GM12878 (cell line): ENCODE measurements at regions not wholly inside any gene's neighbourhood (a gene's known extent, or its start where the extent isn't known, plus 50 kb on each side); places are given as distances from the start of the nearest gene placed in this dataset.

Experiments used
- ATAC-seq: fragments of 200-7000 bp; cut with Tn5 transposase; 3 replicates; pipeline ENCODE4 v1.9.1; 2020; ENCODE audit warnings: mild to moderate bottlenecking, moderate library complexity
- BruUV-seq: library from RNA; stranded (reverse); fragments of 400-500 nt; replicated peaks from 2 replicates; lab custom pipeline; 2021; lab: Mats Ljungman, UMichigan
- CTCF ChIA-PET: fragments of 300-600 bp; sonication (Branson Sonifier 250); formaldehyde crosslinking; extraction: SDS; loops from one replicate; lab custom pipeline; 2021; ENCODE audit warnings: inconsistent platforms; lab: Yijun Ruan, JAX
- POLR2A ChIA-PET: fragments of 350-600 bp; formaldehyde crosslinking; extraction: SDS; loops from one replicate; lab custom pipeline; 2021; ENCODE audit warnings: inconsistent platforms; lab: Charles Lee
- RAD21 ChIA-PET: fragments of 300-600 bp; sonication (Branson Sonifier 250); formaldehyde crosslinking; loops from one replicate; lab custom pipeline; 2023; ENCODE audit warnings: antibody characterized with exemption; ENCODE audit not compliant: unreplicated experiment; lab: Charles Lee
- SMC1A ChIA-PET: fragments of 300-600 bp; sonication (Branson Sonifier 250); formaldehyde crosslinking; loops from one replicate; lab custom pipeline; 2023; ENCODE audit not compliant: unreplicated experiment, uncharacterized antibody; lab: Charles Lee
- DNase-seq: peaks from one replicate; pipeline ENCODE4 v3.0.0-alpha.2; 2011; ENCODE audit warnings: low read depth, low spot score
- FAIRE-seq: peaks from 3 replicates; lab custom pipeline; 2011; peaks lifted over from hg19 to GRCh38; lab: Jason Lieb, UNC
- H2AFZ ChIP-seq: 2 replicates; pipeline ENCODE4 v1.6.0; 2011; ENCODE audit warnings: low read depth, low read length, control low read depth; ENCODE audit not compliant: control insufficient read depth
- H3K27ac ChIP-seq: 2 replicates; pipeline ENCODE4 v1.5.1; 2011; ENCODE audit warnings: control low read depth; ENCODE audit not compliant: control insufficient read depth, insufficient read depth
- H3K27me3 ChIP-seq, 2 experiments: replicated peaks in 1 of 2; 2 replicates each; pipeline versions ENCODE4 v1.6.0 to v1.6.1; 2011; ENCODE audit warnings: low read length in 1 of 2; ENCODE audit not compliant: control insufficient read depth in 2 of 2, insufficient read depth in 2 of 2
- H3K36me3 ChIP-seq, 2 experiments: 2 replicates each; pipeline ENCODE4 v1.5.1; 2011; ENCODE audit warnings: low read length in 1 of 2; ENCODE audit not compliant: control insufficient read depth in 2 of 2, insufficient read depth in 2 of 2
- H3K4me1 ChIP-seq: 2 replicates; pipeline ENCODE4 v1.6.1; 2011; ENCODE audit warnings: mild to moderate bottlenecking, low read length, moderate library complexity, mixed read lengths; ENCODE audit not compliant: control insufficient read depth, insufficient read depth
- H3K4me2 ChIP-seq: 2 replicates; pipeline ENCODE4 v1.6.0; 2011; ENCODE audit warnings: control low read depth; ENCODE audit not compliant: control insufficient read depth, insufficient read depth
- H3K4me3 ChIP-seq: fragments of 200-600 bp; sonication (generic); 2 replicates; pipeline ENCODE4 v1.5.1; 2016
- H3K79me2 ChIP-seq: 2 replicates; pipeline ENCODE4 v1.6.0; 2011; ENCODE audit warnings: low read length; ENCODE audit not compliant: control insufficient read depth, insufficient read depth
- H3K9ac ChIP-seq: 2 replicates; pipeline ENCODE4 v1.8.0; 2011; ENCODE audit warnings: low read length, control low read depth, mixed read lengths; ENCODE audit not compliant: control insufficient read depth, insufficient read depth
- H3K9me3 ChIP-seq: replicated peaks from 3 replicates; pipeline ENCODE4 v1.5.1; 2011; ENCODE audit warnings: mild to moderate bottlenecking, low read length; ENCODE audit not compliant: control insufficient read depth, insufficient read depth
- H4K20me1 ChIP-seq: 2 replicates; pipeline ENCODE4 v1.6.0; 2011; ENCODE audit not compliant: control insufficient read depth, insufficient read depth
- BCL11A ChIP-seq: IDR thresholded peaks from 2 replicates; pipeline ENCODE4 v1.6.1; 2011; ENCODE audit warnings: low read depth, low read length
- BHLHE40 ChIP-seq, 2 experiments: fragments of 450-650 bp in 1 of 2; IDR thresholded peaks; 2 replicates each; pipeline ENCODE4 v1.6.1; 2011 to 2017; ENCODE audit warnings: low read depth in 2 of 2, borderline replicate concordance in 1 of 2, improper control_type of control experiment in 1 of 2, low read length in 1 of 2, mild to moderate bottlenecking in 1 of 2
- CREB1 ChIP-seq: IDR thresholded peaks from 2 replicates; pipeline ENCODE4 v1.6.1; 2012; ENCODE audit warnings: low read depth, mild to moderate bottlenecking, inconsistent platforms
- EGR1 ChIP-seq, 2 experiments: IDR thresholded peaks; 1 replicate in 1 of 2; 2 replicates in 1 of 2; pipeline ENCODE4 v1.6.1; 2011 to 2012; ENCODE audit warnings: low read depth in 2 of 2, low read length in 2 of 2, borderline replicate concordance in 1 of 2, mild to moderate bottlenecking in 1 of 2, moderate library complexity in 1 of 2
- ETV6 ChIP-seq, 2 experiments: fragments of 450-650 bp in 1 of 2; IDR thresholded peaks in 1 of 2; conservative IDR thresholded peaks in 1 of 2; 2 replicates each; pipeline ENCODE4 v1.6.1; 2014; ENCODE audit warnings: antibody characterized with exemption in 1 of 2, borderline replicate concordance in 1 of 2, low read depth in 1 of 2, mild to moderate bottlenecking in 1 of 2, moderate library complexity in 1 of 2
- IKZF2 ChIP-seq, 2 experiments: fragments of 450-650 bp; IDR thresholded peaks; 2 replicates each; pipeline ENCODE4 v1.6.1; 2017; ENCODE audit warnings: mild to moderate bottlenecking in 2 of 2, moderate library complexity in 2 of 2
- JUND ChIP-seq: IDR thresholded peaks from 2 replicates; pipeline ENCODE4 v1.6.1; 2012; ENCODE audit warnings: low read depth, mild to moderate bottlenecking, low read length, improper control_type of control experiment, moderate library complexity
- LARP7 ChIP-seq: fragments of 450-650 bp; IDR thresholded peaks from 2 replicates; pipeline ENCODE4 v1.6.1; 2017; ENCODE audit warnings: mild to moderate bottlenecking
- MLLT1 ChIP-seq: fragments of 450-650 bp; IDR thresholded peaks from 2 replicates; pipeline ENCODE4 v1.6.1; 2016; ENCODE audit warnings: mild to moderate bottlenecking
- MXI1 ChIP-seq: fragments of 150-350 bp; IDR thresholded peaks from 2 replicates; pipeline ENCODE4 v1.6.1; 2011; ENCODE audit warnings: low read depth, mild to moderate bottlenecking, inconsistent platforms, low read length, improper control_type of control experiment
- NFIC ChIP-seq: IDR thresholded peaks from 2 replicates; pipeline ENCODE4 v1.6.1; 2012; ENCODE audit warnings: low read depth, mild to moderate bottlenecking, inconsistent platforms, low read length, moderate library complexity
- POLR2AphosphoS2 ChIP-seq: IDR thresholded peaks from 2 replicates; pipeline ENCODE4 v1.6.1; 2011; ENCODE audit warnings: low read depth, mild to moderate bottlenecking, low read length, improper control_type of control experiment, moderate library complexity
- POLR2AphosphoS5 ChIP-seq: IDR thresholded peaks from 2 replicates; pipeline ENCODE4 v1.6.1; 2011; ENCODE audit warnings: mild to moderate bottlenecking, low read length, inconsistent platforms
- SMC3 ChIP-seq: IDR thresholded peaks from 2 replicates; pipeline ENCODE4 v1.6.1; 2011; ENCODE audit warnings: low read length, improper control_type of control experiment, borderline replicate concordance
- SP1 ChIP-seq: IDR thresholded peaks from one replicate; pipeline ENCODE4 v1.6.1; 2011; ENCODE audit warnings: low read depth, low read length
- SPI1 ChIP-seq: IDR thresholded peaks from 2 replicates; pipeline ENCODE4 v1.6.1; 2011; ENCODE audit warnings: low read depth, mild to moderate bottlenecking, low read length, moderate library complexity, borderline replicate concordance; ENCODE audit not compliant: insufficient read depth
- STAT3 ChIP-seq: IDR thresholded peaks from 2 replicates; pipeline ENCODE4 v1.6.1; 2011; ENCODE audit warnings: low read depth, low read length, improper control_type of control experiment
- USF1 ChIP-seq: IDR thresholded peaks from 2 replicates; pipeline ENCODE4 v1.6.1; 2011; ENCODE audit warnings: borderline replicate concordance, low read depth, mild to moderate bottlenecking, moderate library complexity, mixed read lengths, low read length; ENCODE audit not compliant: insufficient read depth; ENCODE audit errors: extremely low read length
- USF2 ChIP-seq: IDR thresholded peaks from 2 replicates; pipeline ENCODE4 v1.6.1; 2011; ENCODE audit warnings: low read depth, low read length, improper control_type of control experiment, borderline replicate concordance
- ZNF24 ChIP-seq: fragments of 450-650 bp; IDR thresholded peaks from 2 replicates; pipeline ENCODE4 v1.6.1; 2017; ENCODE audit warnings: antibody characterized with exemption, mild to moderate bottlenecking
- WGBS: methylation state at CpG from one replicate; pipeline ENCODE4 v1.1.6; 2016; ENCODE audit warnings: low lambda C conversion rate; ENCODE audit not compliant: insufficient replicate concordance, insufficient coverage; ENCODE audit errors: missing lambda C conversion rate; 5-methylcytosine and 5-hydroxymethylcytosine counted together
- in situ Hi-C: fragments of 300-500 bp; cut with MboI; formaldehyde crosslinking; loops from 9 replicates; pipeline ENCODE4 v1.14.3; 2018; ENCODE audit warnings: mixed read lengths
- intact Hi-C: fragments of 100-400 bp; cut with micrococcal nuclease; formaldehyde crosslinking; loops from one replicate; pipeline ENCODE4 v1.14.2; 2022; ENCODE audit not compliant: unreplicated experiment

- Histone ChIP-seq H3K27ac (no peak overlapping the region), H3K4me2 (no peak overlapping the region), H4K20me1 (no peaks in the 10 kb centered on the region), H3K79me2 (no peaks in the 10 kb centered on the region), H3K9ac (no peak overlapping the region), H2AFZ (no peak overlapping the region), H3K4me1 (no peaks in the 10 kb centered on the region), H3K36me3 (no peaks in the 10 kb centered on the region), H3K9me3 (no peaks in the 10 kb centered on the region), H3K27me3 (no peaks in the 10 kb centered on the region), H3K4me3 (no peak overlapping the region)
- POLR2A ChIA-PET, result no interaction called here
- no peak for FAIRE-seq
- BruUV-seq, result no TSS peak
- no peak for DNase-seq
- WGBS, result 23% methylated on average over 7 of the region's 7 CpGs
- no peak for ATAC-seq
- SMC1A ChIA-PET, result no interaction called here
- CTCF ChIA-PET, result no interaction called here
- RAD21 ChIA-PET, result no interaction called here
- in situ Hi-C loops, result no loop called here
- TF ChIP-seq BHLHE40 (IDR thresholded peaks at IDR 0.05; ENCODE audit: borderline replicate concordance in 1 of 2, low read depth in 2 of 2, low read length in 1 of 2) (no peak), SMC3 (no peak), SPI1 (no peak), CREB1 (no peak), BCL11A (no peak), STAT3 (no peak), LARP7 (no peak), ETV6 (conservative IDR thresholded peaks at IDR 0.05 in 1 of 2, IDR thresholded peaks at IDR 0.05 in 1 of 2; ENCODE audit: borderline replicate concordance in 1 of 2, low read depth in 1 of 2) (no peak), JUND (no peak), EGR1 (IDR thresholded peaks at IDR 0.05; ENCODE audit: borderline replicate concordance in 1 of 2, low read depth in 2 of 2, low read length in 2 of 2) (no peak), SP1 (no peak), POLR2AphosphoS2 (no peak), USF2 (no peak), NFIC (no peak), ZNF24 (no peak), USF1 (no peak), IKZF2 (IDR thresholded peaks at IDR 0.05) (no peak), MLLT1 (no peak), POLR2AphosphoS5 (no peak), MXI1 (no peak)
- intact Hi-C loops, result no loop called here
These were observed 576.7 kb upstream of the SALL3 start for GRCh38 chr18:78402966-78403365.
